ENCODE measurements at regions not wholly inside any gene's neighbourhood (a gene's known extent, or its start where the extent isn't known, plus 50 kb on each side); places are given as distances from the start of the nearest gene placed in this dataset.

DNA sequence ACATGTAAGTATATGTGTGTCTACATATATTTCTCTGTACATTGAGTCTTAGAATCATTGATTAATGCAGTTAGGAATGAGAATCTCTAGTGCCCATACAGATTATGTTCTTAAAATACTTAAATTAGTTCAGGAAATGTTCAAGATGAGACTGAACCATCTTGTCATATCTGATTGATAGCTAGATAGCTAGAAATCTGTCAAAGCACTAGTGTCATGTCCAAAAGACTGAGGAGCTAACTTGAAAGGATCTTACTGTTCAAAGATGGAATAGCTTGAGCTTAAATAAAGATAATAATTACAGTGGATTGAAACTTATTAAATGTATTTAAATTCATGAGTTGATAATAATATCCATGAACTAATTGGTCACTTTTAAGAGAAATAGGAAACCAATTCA is 191.7 kb upstream of the TCF21 start:
- H3K4me1 ChIP-seq (ENCODE audit: insufficient read depth, low read length): no peaks in the 10 kb centered on the region
- ATAC-seq (ENCODE audit: poor library complexity) (no peak), DNase-seq (no peak)
- no peaks in the 10 kb centered on the region for H3K27me3 ChIP-seq (ENCODE audit: control insufficient read depth in 1 of 2, insufficient read depth in 2 of 2, low read length in 2 of 2)
- TF ChIP-seq, protein P1, sequence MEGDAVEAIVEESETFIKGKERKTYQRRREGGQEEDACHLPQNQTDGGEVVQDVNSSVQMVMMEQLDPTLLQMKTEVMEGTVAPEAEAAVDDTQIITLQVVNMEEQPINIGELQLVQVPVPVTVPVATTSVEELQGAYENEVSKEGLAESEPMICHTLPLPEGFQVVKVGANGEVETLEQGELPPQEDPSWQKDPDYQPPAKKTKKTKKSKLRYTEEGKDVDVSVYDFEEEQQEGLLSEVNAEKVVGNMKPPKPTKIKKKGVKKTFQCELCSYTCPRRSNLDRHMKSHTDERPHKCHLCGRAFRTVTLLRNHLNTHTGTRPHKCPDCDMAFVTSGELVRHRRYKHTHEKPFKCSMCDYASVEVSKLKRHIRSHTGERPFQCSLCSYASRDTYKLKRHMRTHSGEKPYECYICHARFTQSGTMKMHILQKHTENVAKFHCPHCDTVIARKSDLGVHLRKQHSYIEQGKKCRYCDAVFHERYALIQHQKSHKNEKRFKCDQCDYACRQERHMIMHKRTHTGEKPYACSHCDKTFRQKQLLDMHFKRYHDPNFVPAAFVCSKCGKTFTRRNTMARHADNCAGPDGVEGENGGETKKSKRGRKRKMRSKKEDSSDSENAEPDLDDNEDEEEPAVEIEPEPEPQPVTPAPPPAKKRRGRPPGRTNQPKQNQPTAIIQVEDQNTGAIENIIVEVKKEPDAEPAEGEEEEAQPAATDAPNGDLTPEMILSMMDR (IDR thresholded peaks at IDR 0.05): no peak
- no peak overlapping the region for H3K27ac ChIP-seq (ENCODE audit: low read depth in 1 of 2, low read length in 2 of 2)
- no peaks in the 10 kb centered on the region for H3K36me3 ChIP-seq (ENCODE audit: insufficient read depth, low read length)
- no peak overlapping the region for H3K4me3 Mint-ChIP-seq
- intact Hi-C loops (cut with DNase I, micrococcal nuclease): no loop called here
- H3K9me3 Mint-ChIP-seq: peaks cover 5% of the 10 kb centered on the region
- CTCF ChIA-PET: no interaction called here
- H3K4me1 Mint-ChIP-seq (ENCODE audit: low read depth): no peaks in the 10 kb centered on the region
- no peaks in the 10 kb centered on the region for H3K9me3 ChIP-seq (ENCODE audit: control insufficient read depth in 1 of 2, insufficient read depth in 1 of 2, low read length in 2 of 2)
- POLR2A ChIA-PET: no interaction called here
- no peak overlapping the region for H3K27ac Mint-ChIP-seq
- no peaks in the 10 kb centered on the region for H3K36me3 Mint-ChIP-seq (ENCODE audit: low read depth)
- H3K4me3 ChIP-seq (ENCODE audit: low read length): no peak overlapping the region
- H3K27me3 Mint-ChIP-seq: peaks cover 5% of the 10 kb centered on the region

GRCh38 chr6:133697666-133698065 is 191.2 kb upstream of the TCF21 start:
- H3K4me1 Mint-ChIP-seq (ENCODE audit: low read depth): no peaks in the 10 kb centered on the region
- POLR2A ChIA-PET: no interaction called here

DNA sequence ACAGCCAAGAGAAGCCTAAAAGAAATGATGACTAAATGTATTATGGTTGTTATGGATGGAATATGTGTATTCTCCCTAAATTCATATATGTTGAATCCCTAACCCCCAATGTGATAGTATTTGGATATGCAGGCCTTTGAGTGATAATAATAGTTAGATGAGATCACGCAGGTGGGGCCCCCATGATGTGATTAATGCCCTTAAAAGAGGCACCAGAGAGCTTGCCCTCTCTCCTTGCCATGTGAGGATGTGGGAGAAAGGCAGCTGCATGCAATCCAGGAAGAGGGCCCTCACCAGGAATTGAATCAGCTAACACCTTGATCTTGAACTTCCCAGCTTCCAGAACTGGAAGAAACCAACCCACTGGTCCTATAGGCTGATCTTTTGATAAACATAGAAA is 190.6 kb upstream of the TCF21 start:
- no peaks in the 10 kb centered on the region for H3K4me1 ChIP-seq (ENCODE audit: insufficient read depth, low read length)
- Mint-ChIP-seq H3K27me3 (peaks cover 13% of the 10 kb centered on the region), H3K4me3 (no peak overlapping the region), H3K4me1 (ENCODE audit: low read depth) (no peaks in the 10 kb centered on the region), H3K27ac (no peak overlapping the region), H3K9me3 (peaks cover 3% of the 10 kb centered on the region), H3K36me3 (ENCODE audit: low read depth) (no peaks in the 10 kb centered on the region)
- H3K27me3 ChIP-seq (ENCODE audit: control insufficient read depth in 1 of 2, insufficient read depth in 2 of 2, low read length in 2 of 2): no peaks in the 10 kb centered on the region
- POLR2A ChIA-PET: no interaction called here
- TF ChIP-seq, protein P1 (IDR thresholded peaks at IDR 0.05): no peak
- no peak overlapping the region for H3K4me3 ChIP-seq (ENCODE audit: low read length)
- CTCF ChIA-PET: no interaction called here
- no peak overlapping the region for H3K27ac ChIP-seq (ENCODE audit: low read depth in 1 of 2, low read length in 2 of 2)
- no peak for ATAC-seq (ENCODE audit: poor library complexity)
- intact Hi-C loops (cut with DNase I, micrococcal nuclease): no loop called here
- no peak for DNase-seq
- no peaks in the 10 kb centered on the region for H3K36me3 ChIP-seq (ENCODE audit: insufficient read depth, low read length)
- H3K9me3 ChIP-seq (ENCODE audit: control insufficient read depth in 1 of 2, insufficient read depth in 1 of 2, low read length in 2 of 2): peaks cover 0 to 1% of the 10 kb centered on the region in 2 experiments

More at GRCh38 chr6:133697666-133698065, 191.2 kb upstream of the TCF21 start:
- no peaks in the 10 kb centered on the region for H3K9me3 ChIP-seq (ENCODE audit: control insufficient read depth in 1 of 2, insufficient read depth in 1 of 2, low read length in 2 of 2)
- TF ChIP-seq, protein P1 (IDR thresholded peaks at IDR 0.05): no peak
- ATAC-seq (ENCODE audit: poor library complexity): no peak
- Mint-ChIP-seq H3K9me3 (peaks cover 4% of the 10 kb centered on the region), H3K36me3 (ENCODE audit: low read depth) (no peaks in the 10 kb centered on the region), H3K27ac (no peak overlapping the region), H3K27me3 (peaks cover 10% of the 10 kb centered on the region), H3K4me3 (no peak overlapping the region)
- H3K27ac ChIP-seq (ENCODE audit: low read depth in 1 of 2, low read length in 2 of 2): no peak overlapping the region
- intact Hi-C loops (cut with DNase I, micrococcal nuclease): no loop called here
- CTCF ChIA-PET: no interaction called here
- H3K27me3 ChIP-seq (ENCODE audit: control insufficient read depth in 1 of 2, insufficient read depth in 2 of 2, low read length in 2 of 2): no peaks in the 10 kb centered on the region
- no peak overlapping the region for H3K4me3 ChIP-seq (ENCODE audit: low read length)
- no peaks in the 10 kb centered on the region for H3K36me3 ChIP-seq (ENCODE audit: insufficient read depth, low read length)
- H3K4me1 ChIP-seq (ENCODE audit: insufficient read depth, low read length): no peaks in the 10 kb centered on the region
- DNase-seq: no peak
